NCI-H82 (cell line): ENCODE measurements at regions not wholly inside any gene's neighbourhood (a gene's known extent, or its start where the extent isn't known, plus 50 kb on each side); places are given as distances from the start of the nearest gene placed in this dataset.
"Not testable (repeated sequence)": the region's sequence is repeated elsewhere in the genome, so short reads cannot be mapped to it uniquely, and the experiment has no call there.

Source experiments
- DNase-seq: peaks from one replicate; lab custom pipeline; 2025; lab: John Stamatoyannopoulos, UW

- DNase-seq, result peak; percentile 28
These were observed 124.8 kb upstream of the SLC1A3 start for GRCh38 chr5:36481454-36482120.

- DNase-seq, result no peak
These were observed 123.6 kb upstream of the SLC1A3 start for GRCh38 chr5:36482812-36483211.

DNA sequence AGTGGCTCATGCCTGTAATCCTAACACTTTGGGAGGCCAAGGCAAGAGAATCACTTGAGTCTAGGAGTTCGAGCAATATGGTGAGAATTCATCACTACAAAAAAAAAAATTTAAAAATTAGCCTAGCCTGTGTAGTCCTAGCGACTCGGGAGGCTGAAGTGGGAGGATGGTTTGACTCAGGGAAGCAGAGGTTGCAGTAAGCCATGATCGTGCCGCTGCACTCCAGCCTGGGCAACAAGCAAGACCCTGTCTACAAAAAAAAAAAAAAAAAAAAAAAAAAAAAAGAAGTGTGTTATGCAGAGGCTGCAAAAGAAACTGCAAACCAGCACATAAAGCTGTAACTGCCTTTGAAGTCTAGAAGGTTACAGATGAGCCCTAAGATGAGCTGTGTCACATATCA, 116.9 kb upstream of the SLC1A3 start:
- DNase-seq, result no peak

DNA sequence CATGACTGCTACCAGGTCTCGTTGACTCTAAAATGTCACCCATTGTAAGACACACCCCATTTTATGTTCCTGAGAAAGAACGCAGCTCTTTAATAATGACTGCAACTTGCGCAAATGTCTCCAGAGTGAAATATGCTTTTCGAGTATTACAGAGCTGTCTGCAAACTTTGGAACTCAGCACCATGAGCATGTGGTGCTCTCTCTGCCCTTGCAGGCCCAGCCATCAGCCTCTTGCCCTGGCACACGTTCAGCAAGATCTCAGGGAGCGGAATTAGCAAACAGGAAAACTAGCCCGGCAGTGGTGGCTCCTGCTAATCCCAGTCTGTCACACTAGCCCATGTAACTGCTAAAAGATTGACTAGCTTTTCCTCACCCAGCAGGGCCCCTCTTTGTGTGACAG, 114.5 kb upstream of the SLC1A3 start:
- peak; percentile 53 for DNase-seq

DNA sequence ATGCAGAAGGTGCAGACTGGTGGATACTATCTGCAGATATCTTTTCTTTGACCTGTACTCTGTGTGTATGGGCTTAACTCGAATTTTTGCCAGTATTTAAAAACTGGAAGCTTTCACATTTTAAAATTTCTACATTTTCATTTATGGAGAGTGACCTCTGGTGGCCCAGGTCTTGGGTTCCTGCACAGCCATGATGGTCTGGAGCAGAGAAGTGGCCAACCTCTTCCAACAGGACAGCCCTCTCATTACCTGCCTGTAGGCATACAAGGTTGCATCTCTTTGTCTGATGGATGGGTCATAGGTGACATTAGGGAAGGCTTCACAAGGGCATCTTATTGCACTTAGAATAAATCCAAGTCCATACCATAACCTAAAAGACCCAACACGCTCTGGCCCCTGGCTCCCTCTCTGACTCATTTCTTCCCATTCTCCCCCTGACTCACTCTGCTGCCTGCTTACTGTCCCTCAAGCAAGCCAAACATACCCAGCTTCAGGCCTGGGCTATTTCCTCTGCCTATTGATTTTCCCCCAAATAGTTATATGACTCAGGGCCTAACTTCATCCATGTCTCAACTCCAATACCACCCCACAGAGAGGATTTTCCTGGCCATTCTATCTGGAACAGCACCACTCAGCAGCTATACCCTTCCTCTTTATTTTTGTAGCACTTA, 113.3 kb upstream of the SLC1A3 start:
- DNase-seq, result no peak

DNA sequence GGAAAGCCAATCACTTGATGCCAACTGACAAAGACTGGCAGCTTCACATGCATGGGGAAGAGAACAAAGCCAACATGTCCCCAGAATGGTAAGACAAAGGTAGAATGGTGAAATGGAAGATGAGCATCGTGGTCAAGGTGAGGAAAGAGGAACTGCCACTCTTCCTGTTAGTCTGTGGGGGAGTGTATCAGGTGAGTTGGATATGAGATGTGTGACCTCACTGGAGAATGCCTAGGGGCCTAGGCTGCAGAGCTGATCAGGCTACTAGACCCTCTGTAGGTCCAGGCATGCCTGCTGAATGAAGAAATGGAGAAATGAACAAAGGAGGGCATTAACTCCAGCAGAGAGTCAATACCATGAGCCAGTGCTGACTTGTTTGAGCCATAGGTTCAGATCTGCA, 112.4 kb upstream of the SLC1A3 start:
- DNase-seq, result no peak

GRCh38 chr5:36494841-36495601, 111.4 kb upstream of the SLC1A3 start:
- no peak for DNase-seq

GRCh38 chr5:36495611-36496010, 110.8 kb upstream of the SLC1A3 start:
- DNase-seq, result no peak

DNA sequence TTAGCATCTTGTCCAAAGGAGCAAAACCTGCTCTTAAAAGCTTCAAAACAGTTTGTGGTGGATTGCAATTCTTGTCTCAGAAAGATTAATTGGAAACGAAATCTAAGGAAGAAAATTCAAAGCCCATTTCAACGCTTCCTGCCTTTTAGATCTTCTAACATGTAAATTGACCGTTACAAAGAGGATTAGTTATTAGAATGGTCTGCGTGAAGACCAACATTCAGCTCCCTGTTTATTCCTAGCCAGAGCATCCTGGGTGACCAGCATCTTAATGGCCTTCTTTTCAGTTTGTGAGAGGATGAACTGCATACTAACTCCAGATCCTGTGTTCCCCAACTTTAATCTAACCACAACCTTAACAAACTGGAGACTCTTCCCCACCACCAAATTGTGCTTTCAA, 109.9 kb upstream of the SLC1A3 start:
- no peak for DNase-seq

DNA sequence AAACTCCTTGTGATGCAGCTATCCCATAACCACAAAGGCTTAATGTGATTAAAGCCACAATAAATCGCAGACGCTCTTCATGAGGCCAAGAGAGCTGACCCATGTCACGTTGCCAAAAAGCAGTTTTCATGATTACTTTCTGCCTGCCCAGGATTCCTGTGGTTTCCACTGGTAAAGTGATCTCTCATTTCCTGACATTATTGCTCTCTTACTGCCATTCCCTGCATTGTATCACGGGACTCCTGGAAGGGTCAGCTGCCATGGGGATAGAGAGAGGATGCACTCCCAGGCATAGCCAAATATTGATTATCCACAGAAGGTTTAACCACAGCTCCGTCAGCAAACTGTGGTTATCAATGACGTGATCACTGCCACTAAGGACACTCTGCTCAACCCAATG, 103.8 kb upstream of the SLC1A3 start:
- no peak for DNase-seq

DNA sequence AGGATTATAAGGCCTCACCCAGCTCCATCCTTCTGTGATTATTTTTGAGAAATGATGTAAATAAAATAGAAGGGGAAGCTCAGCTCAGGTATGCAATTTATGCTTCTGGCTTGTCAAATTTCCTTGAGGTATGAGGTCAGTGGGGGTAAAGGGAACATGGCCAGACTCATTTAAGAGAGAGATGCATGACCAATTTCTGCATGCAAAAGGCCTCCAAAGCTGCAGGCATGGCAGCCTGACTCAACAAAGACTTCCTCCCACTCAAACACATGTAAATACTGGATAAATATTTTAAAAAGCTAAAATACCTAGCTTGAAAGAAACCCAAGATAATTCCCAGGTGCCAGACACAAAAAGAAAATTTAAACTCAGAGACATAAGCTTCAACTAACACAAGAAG, 101.4 kb upstream of the SLC1A3 start:
- DNase-seq, result no peak

DNA sequence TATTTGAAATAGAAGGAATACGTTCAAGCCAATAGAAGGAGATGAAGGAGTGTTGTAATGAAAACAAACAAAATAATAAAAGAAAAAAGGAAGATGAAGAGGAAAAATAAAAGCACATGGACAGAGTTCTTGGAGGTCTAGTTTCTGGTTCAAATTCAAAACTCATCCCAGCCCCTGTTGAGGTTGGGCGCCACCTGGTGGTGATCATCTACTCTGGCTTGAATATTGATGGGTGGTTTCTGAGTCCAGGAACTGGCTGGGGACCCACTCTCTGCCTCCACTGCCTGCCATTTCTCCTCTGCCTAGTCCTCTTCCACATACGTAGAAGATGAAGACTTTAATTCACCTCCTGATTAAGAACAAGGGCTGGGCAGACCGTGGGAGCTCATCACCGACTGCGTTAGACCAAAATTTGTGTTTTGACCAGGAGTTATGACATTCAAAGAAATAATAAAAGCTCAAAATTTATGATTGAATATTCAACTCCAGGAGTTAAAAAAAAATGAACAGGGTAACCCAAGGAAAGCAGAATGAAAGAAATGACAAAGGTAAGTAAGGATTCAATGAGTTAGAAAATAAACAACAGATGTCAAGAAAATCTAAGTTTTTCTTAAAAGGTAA, 99.0 kb upstream of the SLC1A3 start:
- DNase-seq, result peak; percentile 82

- DNase-seq, result not testable (repeated sequence)
These were observed 98.1 kb upstream of the SLC1A3 start for GRCh38 chr5:36508331-36508730.

DNA sequence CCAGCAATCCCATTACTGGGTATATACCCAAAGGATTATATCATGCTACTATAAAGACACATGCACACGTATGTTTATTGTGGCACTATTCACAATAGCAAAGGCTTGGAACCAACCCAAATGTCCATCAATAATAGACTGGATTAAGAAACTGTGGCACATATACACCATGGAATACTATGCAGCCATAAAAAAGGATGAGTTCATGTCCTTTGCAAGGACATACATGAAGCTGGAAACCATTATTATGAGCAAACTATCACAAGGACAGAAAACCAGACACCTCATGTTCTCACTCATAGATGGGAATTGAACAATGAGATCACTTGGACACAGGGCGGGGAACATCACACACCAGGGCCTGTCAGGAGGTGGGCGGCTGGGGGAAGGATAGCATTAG, 92.8 kb upstream of the SLC1A3 start:
- not testable (repeated sequence) for DNase-seq

DNA sequence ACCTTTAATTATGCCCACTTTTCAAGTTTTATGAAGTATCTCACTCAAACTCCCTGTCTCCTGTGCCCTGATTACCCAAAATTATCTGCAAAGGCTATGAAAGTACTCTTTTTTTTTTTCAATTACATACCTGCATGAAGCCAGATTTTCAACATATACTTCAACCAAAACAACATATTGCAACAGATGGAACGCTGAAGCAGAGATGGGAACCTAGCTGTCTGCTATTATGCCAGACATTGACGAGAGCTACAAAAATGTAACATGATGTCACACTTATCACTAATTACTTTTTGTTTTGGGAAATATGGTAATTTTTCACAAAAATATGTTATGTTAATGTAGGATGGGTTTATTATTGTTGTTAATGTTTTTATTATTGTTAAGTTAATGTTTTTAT, 86.5 kb upstream of the SLC1A3 start:
- no peak for DNase-seq

GRCh38 chr5:36521219-36521618, 85.2 kb upstream of the SLC1A3 start:
- DNase-seq, result no peak

DNA sequence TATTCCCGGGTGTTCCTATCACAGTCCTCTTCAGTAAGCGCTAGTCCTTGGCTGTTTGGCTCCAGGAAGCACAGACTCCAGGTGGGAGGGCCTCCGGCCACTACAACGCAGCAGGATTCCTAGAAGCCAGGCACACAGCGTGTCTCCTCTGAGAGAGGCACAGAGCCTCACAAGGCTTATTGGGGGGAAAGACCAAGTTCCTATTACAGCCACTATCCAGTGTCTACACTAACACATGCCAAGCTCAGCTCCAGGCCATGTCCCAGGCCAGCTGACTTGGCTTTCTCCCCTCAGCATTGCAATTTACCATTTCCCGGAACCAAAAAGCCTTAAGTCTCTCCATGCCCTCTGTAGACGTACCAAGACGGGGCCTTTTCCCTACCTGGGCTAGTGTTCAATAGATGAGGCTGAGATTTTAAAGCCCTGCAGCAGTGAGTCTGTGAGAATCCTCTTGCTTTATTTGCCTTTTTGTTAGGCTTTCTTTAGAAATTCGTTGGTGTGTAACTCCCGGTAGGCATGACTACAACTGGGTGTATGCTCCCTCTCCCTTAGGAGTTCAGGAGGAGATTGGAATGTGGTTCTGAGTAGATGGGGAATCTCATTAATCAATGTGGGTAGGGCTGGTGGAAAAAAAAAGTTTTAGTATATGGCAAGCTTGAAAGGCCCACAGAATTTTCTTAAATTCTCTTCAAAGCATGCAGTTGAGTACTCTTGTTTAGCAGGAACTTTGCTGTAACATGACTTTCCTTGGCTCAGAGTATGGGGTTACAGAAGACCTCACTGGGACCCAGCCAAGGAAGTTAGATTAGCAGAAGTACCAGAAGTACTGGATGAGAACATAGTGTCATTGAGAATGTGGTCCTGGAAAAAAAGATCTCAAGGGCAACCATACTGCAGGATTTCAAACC, 84.3 kb upstream of the SLC1A3 start:
- no peak for DNase-seq

GRCh38 chr5:36522746-36523065, 83.7 kb upstream of the SLC1A3 start:
- no peak for DNase-seq

DNA sequence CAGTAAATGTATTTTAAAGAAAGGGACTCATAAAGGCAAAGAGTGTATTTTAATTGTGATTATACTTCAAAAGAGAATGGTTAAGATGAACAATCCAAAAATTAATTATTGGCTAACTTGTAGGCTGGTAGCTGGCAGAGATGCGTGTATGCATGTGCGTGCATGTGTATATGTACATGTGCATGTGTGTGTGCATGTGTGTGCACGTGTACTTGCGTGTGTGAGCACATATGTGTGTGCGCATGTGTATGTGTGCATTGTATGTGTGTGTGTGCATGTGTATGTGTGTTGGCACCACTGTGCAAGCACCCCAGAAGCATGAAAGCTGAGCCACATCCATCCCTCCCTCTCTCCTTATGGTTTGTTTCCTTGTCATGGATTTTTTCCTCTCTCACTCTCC, 83.0 kb upstream of the SLC1A3 start:
- DNase-seq, result no peak

DNA sequence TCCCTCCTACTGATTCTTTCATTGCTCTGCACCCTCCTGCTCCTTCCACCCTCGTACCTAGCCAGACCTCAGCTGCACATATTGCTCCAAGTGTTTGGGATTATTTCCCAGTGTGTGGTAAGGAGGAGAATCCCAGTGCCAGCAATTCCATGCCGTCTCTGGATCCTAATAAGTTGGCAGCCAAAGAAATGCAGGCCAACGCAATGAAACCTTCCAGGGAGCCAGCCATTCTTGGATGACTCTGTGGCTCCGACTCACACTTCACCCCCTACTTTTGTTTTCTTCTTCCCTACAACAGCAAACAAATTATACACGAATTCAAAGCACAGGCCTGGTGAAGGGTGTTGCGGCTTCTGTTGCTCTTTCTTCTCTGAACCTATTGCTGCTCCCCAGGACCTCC, 82.5 kb upstream of the SLC1A3 start:
- no peak for DNase-seq

DNA sequence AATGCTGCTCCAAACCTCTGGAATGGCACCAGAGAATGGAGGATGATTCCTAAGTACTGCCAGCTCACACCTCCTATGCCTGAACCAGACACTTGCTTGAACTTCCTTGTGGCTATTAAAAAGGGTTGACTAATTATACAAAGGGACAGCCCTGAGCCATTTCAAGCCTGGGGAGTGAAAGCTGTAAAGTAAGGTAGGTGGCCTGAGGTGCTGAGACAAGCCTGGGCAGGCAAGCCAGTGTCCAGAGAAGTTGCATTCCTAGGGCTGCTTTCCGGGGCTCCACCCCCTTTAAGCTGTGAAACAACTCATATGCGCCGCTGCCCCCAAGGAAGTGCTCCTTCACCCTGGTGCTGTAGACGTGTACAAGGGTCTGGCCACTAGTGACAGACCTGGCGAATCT, 79.9 kb upstream of the SLC1A3 start:
- no peak for DNase-seq

DNA sequence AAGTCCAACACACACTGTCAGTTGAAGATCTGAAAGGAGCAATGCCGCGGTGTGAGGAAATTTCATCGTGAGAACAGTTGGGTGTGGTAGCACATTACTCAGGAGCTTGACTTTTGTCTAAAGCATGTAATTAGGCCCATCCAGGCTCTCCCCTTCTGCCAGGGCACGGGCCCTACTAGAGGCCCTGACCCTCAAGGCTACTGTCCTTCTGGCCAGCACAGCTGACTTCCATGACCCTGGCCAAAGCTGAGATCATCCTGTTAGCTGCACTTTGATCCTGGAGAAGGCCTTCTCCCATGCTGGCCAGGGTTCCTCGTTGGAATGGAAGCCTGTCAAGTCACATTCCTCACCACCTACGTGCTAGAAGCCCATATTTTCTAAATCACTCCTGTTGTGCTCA, 77.8 kb upstream of the SLC1A3 start:
- DNase-seq, result no peak
